GM18498 (cell line): ENCODE measurements at regions not wholly inside any gene's neighbourhood (a gene's known extent, or its start where the extent isn't known, plus 50 kb on each side); places are given as distances from the start of the nearest gene placed in this dataset.

Experiments
- ATAC-seq: cut with Tn5 transposase; IDR thresholded peaks from one replicate; pipeline ENCODE4 v1.9.1; 2021; ENCODE audit warnings: mild to moderate bottlenecking, moderate library complexity; ENCODE audit not compliant: unreplicated experiment

DNA sequence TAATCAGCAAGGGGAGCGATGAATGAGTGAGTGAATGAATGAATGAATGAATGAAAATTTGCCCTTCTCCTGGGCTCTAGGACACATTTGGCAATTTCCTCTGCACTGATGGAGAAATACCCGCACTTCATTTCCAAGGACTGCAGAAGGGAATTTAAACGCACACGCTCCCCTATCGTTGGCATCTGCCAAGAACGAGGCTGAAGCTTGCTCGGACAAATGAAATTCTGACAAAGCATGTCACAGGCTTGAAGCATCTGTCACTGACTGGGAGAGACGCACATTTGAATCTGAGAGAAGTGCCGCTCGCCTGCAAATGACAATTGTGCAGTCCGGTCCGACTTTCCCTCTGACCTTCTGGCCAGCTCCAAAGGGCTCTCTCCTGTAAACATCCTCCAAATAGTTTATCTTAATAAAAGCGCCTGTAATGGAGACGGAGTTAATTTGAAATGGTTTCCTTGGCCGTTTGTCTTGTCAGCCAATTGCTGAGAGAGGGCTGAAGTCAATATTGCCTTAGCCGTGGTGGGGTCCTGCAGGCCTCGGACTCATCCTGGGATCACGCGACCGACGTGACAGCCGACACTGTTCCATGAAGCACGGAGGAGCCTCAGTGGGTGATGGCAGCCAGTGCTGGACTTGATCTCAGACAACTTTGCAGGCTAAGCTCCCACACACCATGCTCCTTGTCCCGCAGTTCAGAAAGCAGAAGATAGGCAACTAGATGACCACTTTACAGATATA is 260.7 kb downstream of the MN1 start:
- ATAC-seq: no peak

DNA sequence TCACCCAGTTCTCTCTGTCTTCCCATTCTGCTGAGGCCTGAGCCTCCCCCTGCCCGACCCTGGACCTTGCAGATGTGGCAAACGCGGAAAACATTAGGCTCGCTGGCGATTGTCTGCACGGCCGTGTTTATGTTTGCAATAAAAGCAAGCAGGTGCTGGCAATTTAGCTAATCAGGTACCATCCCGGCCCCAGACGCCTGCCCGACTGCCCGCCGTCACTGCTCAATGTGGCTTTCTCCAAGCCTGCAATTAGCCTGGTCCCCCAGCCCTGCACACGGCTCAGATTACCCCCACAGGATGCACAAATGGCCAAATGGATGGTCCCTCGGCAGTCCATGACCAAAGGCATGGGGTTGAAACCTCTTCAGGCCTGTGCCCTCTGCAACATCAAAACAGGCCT is 259.7 kb downstream of the MN1 start:
- ATAC-seq: no peak

GRCh38 chr22:27542602-27543001 is 259.0 kb downstream of the MN1 start:
- no peak for ATAC-seq

- no peak for ATAC-seq
These were observed 258.1 kb downstream of the MN1 start for GRCh38 chr22:27543460-27543859.

DNA sequence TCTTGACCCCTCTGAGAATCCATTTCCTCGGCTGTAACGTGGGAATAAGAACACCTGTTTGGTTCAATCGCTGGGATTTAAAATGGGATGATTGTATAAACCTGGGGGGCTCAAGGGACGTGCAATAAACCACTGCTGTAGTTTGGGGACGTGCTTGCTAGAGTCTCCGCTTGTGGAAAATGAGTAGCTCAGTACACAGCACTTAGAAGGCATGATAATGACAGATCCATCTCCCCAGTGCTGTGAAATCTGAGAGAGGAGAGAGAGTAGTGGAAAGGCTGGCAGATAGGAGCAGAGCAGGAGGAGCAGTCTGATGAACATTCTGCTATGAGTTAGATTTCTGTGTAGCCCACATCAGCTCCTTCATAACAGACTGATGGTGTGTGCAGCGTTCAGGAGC is 256.5 kb downstream of the MN1 start:
- no peak for ATAC-seq

DNA sequence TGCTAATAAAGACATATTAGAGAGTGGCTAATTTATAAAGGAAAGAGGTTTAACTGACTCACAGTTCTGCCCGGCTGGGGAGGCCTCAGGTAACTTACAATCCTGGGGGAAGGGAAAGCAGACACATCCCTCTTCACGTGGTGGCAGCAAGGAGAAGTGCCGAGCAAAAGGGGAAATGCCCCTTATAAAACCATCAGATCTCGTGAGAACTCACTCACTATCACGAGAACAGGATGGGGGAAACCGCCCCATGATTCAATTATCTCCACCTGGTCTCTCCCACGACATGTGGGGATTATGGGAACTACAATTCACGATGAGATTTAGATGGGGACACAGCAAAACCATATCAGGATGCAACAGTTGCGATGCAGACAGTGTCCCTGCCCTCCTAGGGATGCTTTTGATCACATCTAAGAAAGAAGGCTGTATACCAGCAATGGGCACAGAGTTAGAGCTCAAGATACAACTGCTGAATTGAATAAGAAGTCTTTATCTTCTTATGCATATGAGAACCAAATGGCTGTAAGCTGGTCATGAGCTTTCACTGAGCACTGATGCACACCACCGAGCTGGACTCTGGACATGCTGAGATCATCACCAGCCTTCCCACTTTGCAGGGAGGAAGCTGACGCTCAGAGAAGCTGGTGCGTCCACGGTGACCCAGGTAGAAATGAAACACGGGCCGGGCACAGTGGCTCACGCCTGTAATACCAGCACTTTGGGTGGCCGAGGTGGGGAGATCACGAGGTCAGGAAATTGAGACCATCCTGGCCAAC is 255.2 kb downstream of the MN1 start:
- ATAC-seq: no peak

DNA sequence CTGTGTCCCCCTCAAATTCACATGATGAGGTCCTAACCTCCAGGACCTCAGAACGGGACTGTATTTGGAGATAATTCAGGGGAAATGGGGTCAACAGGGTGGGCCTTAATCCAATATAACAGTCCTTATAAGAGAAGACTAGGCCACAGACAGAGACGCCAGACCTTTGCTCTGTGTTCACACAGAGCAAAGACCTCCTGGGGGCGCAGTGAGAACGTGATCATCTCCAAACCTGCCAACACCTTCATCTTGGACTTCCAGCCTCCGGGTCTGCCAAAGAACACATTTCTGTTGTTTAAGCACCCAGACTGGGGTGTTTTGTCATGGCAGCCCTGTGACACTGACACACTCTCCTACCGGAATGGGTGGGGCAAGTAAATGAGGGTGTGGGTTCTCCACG is 250.2 kb downstream of the MN1 start:
- ATAC-seq: no peak

DNA sequence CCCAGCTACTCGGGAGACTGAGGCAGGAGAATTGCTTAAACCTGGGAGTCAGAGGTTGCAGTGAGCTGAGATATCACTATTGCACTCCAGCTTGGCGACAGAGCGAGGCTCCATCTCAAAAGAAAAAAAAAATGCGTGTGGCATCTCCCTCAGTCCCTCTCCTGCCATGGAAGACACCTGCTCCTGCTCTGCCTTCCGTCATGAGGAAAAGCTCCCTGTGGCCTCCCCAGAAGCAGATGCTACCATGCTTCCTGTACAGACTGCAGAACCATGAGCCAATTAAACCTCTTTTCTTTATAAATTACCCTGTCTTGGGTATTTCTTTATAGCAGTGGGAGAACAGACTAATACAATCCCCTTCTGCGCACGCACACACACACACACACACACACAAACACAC is 249.4 kb downstream of the MN1 start:
- ATAC-seq: no peak

DNA sequence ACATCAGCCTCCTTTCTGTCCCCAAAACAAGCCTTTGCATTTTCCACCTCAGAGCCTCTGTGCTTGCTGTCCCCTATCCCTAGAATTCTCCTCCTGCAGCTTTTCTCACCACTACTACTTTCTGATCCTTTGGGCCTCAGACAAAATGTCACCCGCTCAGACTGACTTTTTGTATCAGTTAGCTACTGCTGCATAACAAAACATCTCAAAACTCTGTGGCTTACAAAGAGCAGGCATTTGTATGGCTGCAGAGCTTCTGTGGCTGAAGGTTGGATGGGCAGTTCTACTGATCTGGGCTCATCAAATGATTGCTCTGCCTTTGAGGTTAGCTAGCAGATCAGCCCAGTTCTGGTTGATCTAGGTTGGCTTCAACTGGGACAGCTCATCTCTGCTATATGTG is 248.7 kb downstream of the MN1 start:
- no peak for ATAC-seq

DNA sequence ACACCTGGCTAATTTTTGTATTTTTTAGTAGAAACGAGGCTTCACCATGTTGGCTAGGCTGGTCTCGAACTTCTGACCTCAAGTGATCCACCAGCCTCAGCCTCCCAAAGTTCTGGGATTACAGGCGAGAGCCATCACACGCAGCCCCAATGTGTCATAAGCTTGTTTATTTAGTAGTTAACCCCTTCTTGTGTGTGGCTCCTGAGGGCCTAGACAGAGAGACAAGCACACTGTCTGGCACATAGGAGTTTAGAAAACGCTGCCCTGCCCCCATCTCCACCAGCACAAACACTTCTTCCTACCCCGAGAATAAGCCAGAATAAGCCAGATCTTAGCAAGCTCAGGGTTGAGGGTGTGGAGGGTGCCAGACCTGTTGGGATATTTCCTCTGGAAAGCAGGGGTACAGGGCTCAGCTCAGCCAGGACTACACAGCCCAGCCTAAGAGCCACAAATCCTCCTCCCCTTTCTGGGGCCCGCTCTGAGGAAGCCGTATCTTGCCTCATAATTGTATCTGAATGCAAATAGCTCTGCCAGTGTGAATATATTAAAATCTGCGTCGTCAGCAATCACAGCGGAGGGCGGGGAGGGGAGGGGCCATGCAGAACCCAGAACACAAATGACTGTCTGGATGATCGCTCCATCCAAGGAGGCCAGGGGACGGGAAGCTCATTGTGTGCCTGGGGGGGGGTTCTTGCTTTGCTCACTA is 247.3 kb downstream of the MN1 start:
- ATAC-seq: no peak

DNA sequence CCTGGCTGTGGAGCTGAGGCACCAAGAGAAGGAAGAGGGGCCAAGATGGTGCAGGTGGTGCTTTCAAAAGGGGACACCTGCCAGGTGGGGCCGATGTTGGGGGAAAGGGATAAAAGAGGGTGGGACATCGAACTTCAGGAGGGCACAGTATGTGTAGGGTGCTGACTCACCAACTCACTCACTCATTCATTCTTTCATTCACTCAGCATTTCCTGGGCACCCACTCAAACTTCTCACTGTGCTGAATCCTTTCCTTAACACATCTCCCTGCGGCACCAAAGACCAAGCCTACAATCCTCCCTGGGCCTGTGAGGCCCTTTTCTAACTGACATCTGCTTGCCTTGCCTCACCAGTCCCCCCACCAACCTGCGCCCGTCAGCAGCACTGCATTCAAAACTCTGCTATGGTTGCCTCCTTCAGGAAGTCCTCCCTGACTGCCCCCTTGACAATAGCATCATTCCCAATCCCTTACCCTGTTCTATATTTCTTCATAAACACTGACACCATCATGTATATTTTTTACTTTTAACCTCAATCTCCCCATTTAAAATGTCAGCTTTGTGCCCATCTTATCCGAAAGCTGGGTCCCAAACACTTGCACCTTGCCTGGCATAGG is 246.6 kb downstream of the MN1 start:
- ATAC-seq: no peak

GRCh38 chr22:27556371-27556770 is 245.2 kb downstream of the MN1 start:
- ATAC-seq: no peak

DNA sequence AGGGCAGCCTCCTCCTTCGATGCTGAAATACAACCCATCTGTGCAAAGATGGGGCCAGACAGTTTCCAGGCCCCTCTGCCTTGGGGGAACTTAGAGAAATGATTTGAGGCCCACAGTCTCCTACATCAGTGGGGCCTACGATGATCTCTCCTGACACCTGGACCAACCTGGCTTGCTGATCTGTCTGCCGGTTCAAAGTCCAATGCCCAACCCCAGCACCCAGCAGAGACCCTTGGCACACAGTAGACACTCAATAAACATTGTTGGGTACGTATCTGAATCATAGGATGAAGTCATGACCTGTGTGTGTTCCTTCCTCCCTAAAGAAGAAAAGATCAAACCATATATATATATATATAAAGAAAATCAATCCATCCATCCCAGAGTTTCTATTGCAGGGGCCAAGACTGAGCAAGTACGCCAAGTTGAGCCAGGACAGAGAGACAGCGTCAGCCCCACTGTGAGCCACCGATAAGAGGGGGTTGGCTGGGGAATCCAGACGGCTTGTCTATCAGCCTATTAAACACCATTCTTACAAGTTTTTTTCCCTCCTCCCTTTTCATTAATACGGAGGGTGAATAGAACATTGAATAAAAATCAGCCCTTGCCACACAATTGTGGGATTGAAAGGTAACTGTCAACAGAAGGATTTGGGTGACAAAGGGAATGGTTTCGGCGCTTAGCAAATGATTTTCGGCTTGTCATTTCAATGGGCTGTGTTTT is 244.1 kb downstream of the MN1 start:
- no peak for ATAC-seq

GRCh38 chr22:27558658-27559371 is 242.7 kb downstream of the MN1 start:
- no peak for ATAC-seq

- ATAC-seq: no peak
These were observed 240.8 kb downstream of the MN1 start for GRCh38 chr22:27560781-27561180.

DNA sequence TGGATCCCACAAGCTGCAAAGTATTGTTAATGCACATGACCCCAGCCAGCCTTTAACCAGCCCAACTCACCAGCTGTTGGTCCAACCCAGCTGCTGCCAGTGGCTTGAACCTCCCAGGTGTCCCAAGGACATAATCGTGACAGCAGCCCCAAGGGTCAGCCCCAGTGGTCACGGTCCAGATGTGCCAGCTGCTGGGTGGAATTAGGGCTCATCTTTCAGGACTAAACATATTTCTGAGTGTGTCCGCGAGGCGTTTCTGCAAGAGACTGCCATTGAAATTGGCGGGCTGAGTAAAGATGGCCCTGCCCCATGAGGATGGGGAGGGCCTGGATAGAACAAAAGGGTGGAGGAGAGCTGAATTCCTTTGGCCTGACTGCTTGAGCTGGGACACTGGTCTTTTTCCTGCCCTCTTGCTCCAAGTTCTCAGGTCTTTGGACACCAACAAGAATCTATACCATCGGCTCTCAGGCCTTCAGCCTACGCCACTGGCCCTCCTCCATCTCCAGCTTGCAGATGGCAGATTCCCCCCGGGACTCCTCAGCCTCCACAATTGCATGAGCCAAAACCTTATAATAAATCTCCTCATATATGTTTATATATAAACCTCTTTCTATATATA is 240.2 kb downstream of the MN1 start:
- ATAC-seq: no peak

DNA sequence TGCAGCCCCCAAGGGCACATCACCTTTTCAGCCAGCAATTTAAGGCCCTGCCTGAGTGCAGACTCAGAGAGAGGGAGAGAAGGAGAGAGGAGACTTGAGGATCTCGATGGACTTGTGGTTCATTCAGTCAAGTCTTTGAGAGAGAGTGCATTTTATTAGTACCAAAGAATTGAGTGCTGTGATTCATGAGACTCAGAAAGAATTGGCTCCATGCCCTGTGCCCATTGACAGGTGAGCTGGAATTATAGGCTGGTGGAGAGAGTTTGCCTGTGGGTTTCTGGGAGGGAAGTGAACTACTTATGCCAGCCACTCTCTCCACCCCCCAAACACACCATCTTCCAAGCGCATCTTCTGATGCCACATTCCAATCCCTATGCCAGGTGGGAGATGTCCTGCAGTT is 236.8 kb downstream of the MN1 start:
- no peak for ATAC-seq

DNA sequence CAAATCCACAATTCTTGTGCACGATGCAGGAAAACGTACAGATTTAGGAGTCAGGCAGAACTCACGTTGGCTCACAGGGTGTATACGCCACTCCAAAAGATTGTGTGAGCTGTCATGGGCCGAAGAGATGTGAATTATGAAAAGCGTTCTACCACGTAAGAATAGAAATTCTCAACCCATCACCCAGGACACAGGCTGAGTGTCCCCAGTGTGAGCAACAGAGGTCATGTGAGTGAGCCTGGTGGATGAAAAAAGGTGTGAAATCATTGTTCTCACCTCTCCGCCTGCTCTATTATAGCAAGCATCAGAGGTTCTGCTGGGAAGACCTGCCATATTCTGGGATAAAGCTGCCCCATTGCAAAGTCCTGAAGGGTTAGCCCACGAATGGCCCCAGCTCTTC is 235.0 kb downstream of the MN1 start:
- ATAC-seq: no peak

- no peak for ATAC-seq
These were observed 233.3 kb downstream of the MN1 start for GRCh38 chr22:27568265-27568664.
